ENCODE measurements at regions not wholly inside any gene's neighbourhood (a gene's known extent, or its start where the extent isn't known, plus 50 kb on each side); places are given as distances from the start of the nearest gene placed in this dataset.
"Not testable (repeated sequence)": the region's sequence is repeated elsewhere in the genome, so short reads cannot be mapped to it uniquely, and the experiment has no call there.

GRCh38 chr3:127413871-127414270 lies 126.0 kb upstream of the PRR20G start:
- no peaks in the 10 kb centered on the region for H3K36me3 Mint-ChIP-seq (ENCODE audit: unreplicated experiment)
- H3K27me3 Mint-ChIP-seq (ENCODE audit: unreplicated experiment): peaks cover 4% of the 10 kb centered on the region
- peaks cover 3% of the 10 kb centered on the region for H3K9me3 Mint-ChIP-seq (ENCODE audit: unreplicated experiment)
- DNase-seq: no peak
- H3K4me1 Mint-ChIP-seq (ENCODE audit: low read depth, unreplicated experiment): peaks cover 18% of the 10 kb centered on the region
- no peak for TF ChIP-seq CTCF (IDR thresholded peaks at IDR 0.05; ENCODE audit: partially characterized antibody, unreplicated experiment)
- H3K4me3 Mint-ChIP-seq (ENCODE audit: unreplicated experiment): no peak overlapping the region
- H3K27ac Mint-ChIP-seq (ENCODE audit: unreplicated experiment): no peak overlapping the region

GRCh38 chr3:127413318-127413673 lies 125.5 kb upstream of the PRR20G start:
- Mint-ChIP-seq H3K27ac (ENCODE audit: unreplicated experiment) (no peak overlapping the region), H3K9me3 (ENCODE audit: unreplicated experiment) (peaks cover 3% of the 10 kb centered on the region), H3K4me1 (ENCODE audit: low read depth, unreplicated experiment) (peaks cover 18% of the 10 kb centered on the region), H3K27me3 (ENCODE audit: unreplicated experiment) (peaks cover 4% of the 10 kb centered on the region), H3K4me3 (ENCODE audit: unreplicated experiment) (no peak overlapping the region), H3K36me3 (ENCODE audit: unreplicated experiment) (no peaks in the 10 kb centered on the region)
- TF ChIP-seq CTCF (IDR thresholded peaks at IDR 0.05; ENCODE audit: partially characterized antibody, unreplicated experiment): no peak
- no peak for DNase-seq

- Mint-ChIP-seq H3K27ac (ENCODE audit: unreplicated experiment) (no peak overlapping the region), H3K4me3 (ENCODE audit: unreplicated experiment) (no peak overlapping the region), H3K36me3 (ENCODE audit: unreplicated experiment) (no peaks in the 10 kb centered on the region), H3K27me3 (ENCODE audit: unreplicated experiment) (peaks cover 7% of the 10 kb centered on the region), H3K9me3 (ENCODE audit: unreplicated experiment) (peaks cover 6% of the 10 kb centered on the region), H3K4me1 (ENCODE audit: low read depth, unreplicated experiment) (peaks cover 23% of the 10 kb centered on the region)
- no peak for TF ChIP-seq CTCF (IDR thresholded peaks at IDR 0.05; ENCODE audit: partially characterized antibody, unreplicated experiment)
- no peak for DNase-seq
These were observed 124.9 kb upstream of the PRR20G start for GRCh38 chr3:127412578-127413317.

GRCh38 chr3:127411875-127412274 lies 124.0 kb upstream of the PRR20G start:
- H3K4me1 Mint-ChIP-seq (ENCODE audit: low read depth, unreplicated experiment): peaks cover 29% of the 10 kb centered on the region

GRCh38 chr3:127411083-127411727 lies 123.4 kb upstream of the PRR20G start:
- H3K4me1 Mint-ChIP-seq (ENCODE audit: low read depth, unreplicated experiment): peaks cover 27% of the 10 kb centered on the region
- H3K36me3 Mint-ChIP-seq (ENCODE audit: unreplicated experiment): no peaks in the 10 kb centered on the region
- no peak for DNase-seq
- peaks cover 6% of the 10 kb centered on the region for H3K27me3 Mint-ChIP-seq (ENCODE audit: unreplicated experiment)
- H3K4me3 Mint-ChIP-seq (ENCODE audit: unreplicated experiment): no peak overlapping the region
- no peak for TF ChIP-seq CTCF (IDR thresholded peaks at IDR 0.05; ENCODE audit: partially characterized antibody, unreplicated experiment)
- H3K27ac Mint-ChIP-seq (ENCODE audit: unreplicated experiment): no peak overlapping the region
- H3K9me3 Mint-ChIP-seq (ENCODE audit: unreplicated experiment): peaks cover 6% of the 10 kb centered on the region

More at GRCh38 chr3:127411875-127412274, 124.0 kb upstream of the PRR20G start:
- H3K36me3 Mint-ChIP-seq (ENCODE audit: unreplicated experiment); DNase-seq; H3K27ac Mint-ChIP-seq (ENCODE audit: unreplicated experiment); H3K27me3 Mint-ChIP-seq (ENCODE audit: unreplicated experiment); H3K4me3 Mint-ChIP-seq (ENCODE audit: unreplicated experiment); H3K9me3 Mint-ChIP-seq (ENCODE audit: unreplicated experiment): not testable (repeated sequence)
